Dedifferentiated amniotic fluid mesenchymal stem cell (primary cell): ENCODE measurements at regions not wholly inside any gene's neighbourhood (a gene's known extent, or its start where the extent isn't known, plus 50 kb on each side); places are given as distances from the start of the nearest gene placed in this dataset.
"Not testable (repeated sequence)": the region's sequence is repeated elsewhere in the genome, so short reads cannot be mapped to it uniquely, and the experiment has no call there.

ENCODE experiments used
- DNase-seq: peaks from one replicate; pipeline ENCODE4 v3.0.0-alpha.2; 2016; ENCODE audit errors: extremely low spot score

- DNase-seq = no peak
Observed at GRCh38 chr2:6139142-6139541, 447.0 kb downstream of the SOX11 start.

GRCh38 chr2:6139916-6140315 is 447.7 kb downstream of the SOX11 start:
- DNase-seq = no peak

GRCh38 chr2:6140509-6140908 is 448.3 kb downstream of the SOX11 start:
- no peak for DNase-seq

- no peak for DNase-seq
Observed at GRCh38 chr2:6143812-6144211, 451.6 kb downstream of the SOX11 start.

GRCh38 chr2:6147215-6147614 is 455.0 kb downstream of the SOX11 start:
- DNase-seq = not testable (repeated sequence)

GRCh38 chr2:6148882-6149281 is 456.7 kb downstream of the SOX11 start:
- DNase-seq = no peak

GRCh38 chr2:6159606-6160005 is 467.4 kb downstream of the SOX11 start:
- DNase-seq = no peak

- no peak for DNase-seq
Observed at GRCh38 chr2:6163932-6164331, 471.7 kb downstream of the SOX11 start.

- no peak for DNase-seq
Observed at GRCh38 chr2:6164986-6165747, 473.0 kb downstream of the SOX11 start.

- no peak for DNase-seq
Observed at GRCh38 chr2:6167592-6168138, 475.5 kb downstream of the SOX11 start.

GRCh38 chr2:6168485-6168884 is 476.3 kb downstream of the SOX11 start:
- no peak for DNase-seq

GRCh38 chr2:6171294-6171693 is 479.1 kb downstream of the SOX11 start:
- no peak for DNase-seq

GRCh38 chr2:6177811-6178210 is 485.6 kb downstream of the SOX11 start:
- DNase-seq = no peak

- DNase-seq = no peak
Observed at GRCh38 chr2:6181525-6181924, 489.3 kb downstream of the SOX11 start.

GRCh38 chr2:6181926-6182325 is 489.7 kb downstream of the SOX11 start:
- DNase-seq = no peak

- no peak for DNase-seq
Observed at GRCh38 chr2:6183226-6183625, 491.0 kb downstream of the SOX11 start.

- no peak for DNase-seq
Observed at GRCh38 chr2:6184532-6185292, 492.5 kb downstream of the SOX11 start.

- DNase-seq = no peak
Observed at GRCh38 chr2:6186332-6187151, 494.4 kb downstream of the SOX11 start.

GRCh38 chr2:6196449-6196848 is 504.3 kb downstream of the SOX11 start:
- no peak for DNase-seq

- DNase-seq = not testable (repeated sequence)
Observed at GRCh38 chr2:6198370-6198919, 506.3 kb downstream of the SOX11 start.

GRCh38 chr2:6202756-6203155 is 510.6 kb downstream of the SOX11 start:
- no peak for DNase-seq
